Adipocyte (in vitro differentiated cells): ENCODE measurements at regions not wholly inside any gene's neighbourhood (a gene's known extent, or its start where the extent isn't known, plus 50 kb on each side); places are given as distances from the start of the nearest gene placed in this dataset.

Experiments used
- DNase-seq: peaks from one replicate; pipeline ENCODE4 v3.0.0-alpha.2; 2015; ENCODE audit warnings: low read depth
- H3K27me3 ChIP-seq: replicated peaks from 2 replicates; pipeline ENCODE4 v1.7.0; 2013; ENCODE audit warnings: mild to moderate bottlenecking, low read length, moderate library complexity; ENCODE audit not compliant: control insufficient read depth, insufficient read depth
- H3K36me3 ChIP-seq: 2 replicates; pipeline ENCODE4 v1.7.0; 2013; ENCODE audit warnings: low read length, mild to moderate bottlenecking, moderate library complexity; ENCODE audit not compliant: control insufficient read depth, insufficient read depth, severe bottlenecking
- H3K4me1 ChIP-seq: 2 replicates; pipeline ENCODE4 v1.7.0; 2013; ENCODE audit warnings: mild to moderate bottlenecking, low read length, moderate library complexity; ENCODE audit not compliant: control insufficient read depth, insufficient read depth
- H3K4me3 ChIP-seq: 2 replicates; pipeline ENCODE4 v1.7.0; 2013; ENCODE audit warnings: mild to moderate bottlenecking, low read length, moderate library complexity
- H3K9ac ChIP-seq: 2 replicates; pipeline ENCODE4 v1.7.0; 2013; ENCODE audit warnings: mild to moderate bottlenecking, low read length, moderate library complexity
- H3K9me3 ChIP-seq: 2 replicates; pipeline ENCODE4 v1.7.0; 2013; ENCODE audit warnings: mild to moderate bottlenecking, low read length, moderate library complexity; ENCODE audit not compliant: control insufficient read depth

DNA sequence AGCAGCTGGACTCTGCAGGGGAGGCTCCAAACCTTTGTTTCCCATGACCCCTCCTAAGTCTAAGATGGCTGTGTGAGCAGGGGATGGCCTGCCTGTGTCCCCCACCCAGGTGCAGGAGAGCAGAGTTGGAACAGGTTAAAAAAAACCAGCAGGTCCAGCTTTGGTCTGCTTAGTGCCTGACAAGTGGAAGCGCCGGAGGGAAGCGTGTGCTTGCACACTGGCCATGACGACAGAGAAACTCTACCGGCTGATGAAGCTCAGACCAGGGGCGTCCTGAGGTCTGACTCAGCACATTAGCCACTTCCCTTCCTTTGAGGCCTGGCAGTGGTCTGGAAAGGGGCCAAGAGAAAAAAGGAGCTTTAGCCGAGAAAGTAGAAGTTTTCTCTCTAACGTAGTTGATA lies 280.1 kb downstream of the VRK1 start:
- Histone ChIP-seq H3K9me3 (no peaks in the 10 kb centered on the region), H3K27me3 (no peaks in the 10 kb centered on the region), H3K4me1 (no peaks in the 10 kb centered on the region), H3K36me3 (no peaks in the 10 kb centered on the region), H3K9ac (no peak overlapping the region), H3K4me3 (no peak overlapping the region)
- DNase-seq, result peak; percentile 0

GRCh38 chr14:97077687-97078086 lies 280.5 kb downstream of the VRK1 start:
- Histone ChIP-seq H3K27me3 (no peaks in the 10 kb centered on the region), H3K4me3 (no peak overlapping the region), H3K9me3 (no peaks in the 10 kb centered on the region), H3K4me1 (no peaks in the 10 kb centered on the region), H3K36me3 (no peaks in the 10 kb centered on the region), H3K9ac (no peak overlapping the region)
- no peak for DNase-seq

- Histone ChIP-seq H3K4me3 (no peak overlapping the region), H3K36me3 (no peaks in the 10 kb centered on the region), H3K4me1 (no peaks in the 10 kb centered on the region), H3K9me3 (no peaks in the 10 kb centered on the region), H3K9ac (no peak overlapping the region), H3K27me3 (no peaks in the 10 kb centered on the region)
- no peak for DNase-seq
These were observed 283.8 kb downstream of the VRK1 start for GRCh38 chr14:97080991-97081390.

GRCh38 chr14:97095269-97095668 lies 298.1 kb downstream of the VRK1 start:
- DNase-seq, result no peak
- Histone ChIP-seq H3K9me3 (no peaks in the 10 kb centered on the region), H3K4me1 (no peaks in the 10 kb centered on the region), H3K36me3 (no peaks in the 10 kb centered on the region), H3K27me3 (no peaks in the 10 kb centered on the region), H3K9ac (no peak overlapping the region), H3K4me3 (no peak overlapping the region)

DNA sequence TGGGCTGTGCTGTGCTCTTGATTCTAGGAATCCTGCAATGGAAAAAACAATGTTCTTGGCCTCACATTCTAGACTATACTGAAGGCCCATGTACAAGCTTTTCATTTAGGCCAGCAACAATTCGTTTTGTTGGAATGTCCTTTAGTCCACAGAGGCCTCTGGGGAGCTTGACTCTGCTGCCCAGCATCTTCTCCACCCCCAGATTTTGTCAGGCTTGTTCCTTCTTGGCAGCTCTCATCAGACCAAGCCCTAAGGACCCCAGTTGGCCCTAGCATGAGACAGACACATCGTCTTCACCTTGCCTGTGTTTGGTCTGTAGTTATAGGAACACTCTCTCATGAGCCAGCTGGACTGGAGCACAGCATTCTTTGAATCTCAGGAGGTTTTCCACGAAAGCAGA lies 300.1 kb downstream of the VRK1 start:
- no peaks in the 10 kb centered on the region for H3K36me3 ChIP-seq
- H3K9me3 ChIP-seq, result no peaks in the 10 kb centered on the region
- H3K9ac ChIP-seq, result no peak overlapping the region
- no peaks in the 10 kb centered on the region for H3K27me3 ChIP-seq
- no peak for DNase-seq
- H3K4me3 ChIP-seq, result no peak overlapping the region
- no peaks in the 10 kb centered on the region for H3K4me1 ChIP-seq

DNA sequence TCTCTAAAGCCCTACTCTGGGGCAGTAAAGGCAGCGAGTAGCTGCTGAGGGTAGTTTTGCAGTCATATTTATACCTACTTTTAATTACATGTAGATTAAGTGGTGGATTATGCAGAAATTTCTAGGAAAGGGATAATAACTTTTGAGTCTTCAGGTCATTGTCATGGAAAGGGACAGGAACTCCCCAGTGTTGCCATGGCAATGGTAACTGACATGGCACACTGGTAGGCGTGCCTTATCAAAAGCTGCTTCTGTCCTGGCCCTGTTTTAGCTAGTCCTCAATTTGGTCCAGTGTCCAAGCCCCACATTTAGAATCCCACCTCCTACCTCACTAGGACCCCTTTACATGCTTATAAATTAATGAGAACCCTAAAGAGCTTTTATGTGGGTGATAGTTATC lies 303.1 kb downstream of the VRK1 start:
- Histone ChIP-seq H3K4me3 (no peak overlapping the region), H3K36me3 (no peaks in the 10 kb centered on the region), H3K9me3 (no peaks in the 10 kb centered on the region), H3K9ac (no peak overlapping the region), H3K4me1 (no peaks in the 10 kb centered on the region), H3K27me3 (no peaks in the 10 kb centered on the region)
- no peak for DNase-seq

DNA sequence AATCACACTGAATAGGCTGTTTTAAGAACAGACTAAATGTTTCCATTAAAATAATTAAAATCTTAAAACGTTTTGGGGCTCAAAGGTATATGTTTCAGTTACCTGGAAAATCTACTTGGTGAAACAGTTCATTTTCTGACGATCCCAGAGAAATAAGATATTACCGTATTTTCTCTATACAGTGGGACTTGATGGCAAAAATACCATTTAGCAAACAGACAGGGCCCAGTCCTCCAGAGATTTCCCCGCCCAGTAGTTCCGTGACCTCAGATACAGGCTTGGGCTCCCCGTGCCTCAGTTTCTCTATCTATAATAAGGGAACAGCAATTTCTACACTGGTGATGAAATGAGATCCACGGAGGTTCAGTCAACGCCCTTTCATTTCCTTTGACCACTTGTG lies 304.4 kb downstream of the VRK1 start:
- DNase-seq, result no peak
- Histone ChIP-seq H3K27me3 (no peaks in the 10 kb centered on the region), H3K4me1 (no peaks in the 10 kb centered on the region), H3K36me3 (no peaks in the 10 kb centered on the region), H3K9me3 (no peaks in the 10 kb centered on the region), H3K9ac (no peak overlapping the region), H3K4me3 (no peak overlapping the region)

- no peak overlapping the region for H3K9ac ChIP-seq
- H3K36me3 ChIP-seq, result no peaks in the 10 kb centered on the region
- peaks cover 4% of the 10 kb centered on the region for H3K9me3 ChIP-seq
- no peak overlapping the region for H3K4me3 ChIP-seq
- DNase-seq, result no peak
- no peaks in the 10 kb centered on the region for H3K27me3 ChIP-seq
- H3K4me1 ChIP-seq, result no peaks in the 10 kb centered on the region
These were observed 306.8 kb downstream of the VRK1 start for GRCh38 chr14:97104029-97104428.

GRCh38 chr14:97106166-97106565 lies 309.0 kb downstream of the VRK1 start:
- H3K4me1 ChIP-seq, result no peaks in the 10 kb centered on the region
- no peaks in the 10 kb centered on the region for H3K27me3 ChIP-seq
- no peak for DNase-seq
- H3K4me3 ChIP-seq, result no peak overlapping the region
- no peak overlapping the region for H3K9ac ChIP-seq
- no peaks in the 10 kb centered on the region for H3K36me3 ChIP-seq
- peaks cover 9% of the 10 kb centered on the region for H3K9me3 ChIP-seq

DNA sequence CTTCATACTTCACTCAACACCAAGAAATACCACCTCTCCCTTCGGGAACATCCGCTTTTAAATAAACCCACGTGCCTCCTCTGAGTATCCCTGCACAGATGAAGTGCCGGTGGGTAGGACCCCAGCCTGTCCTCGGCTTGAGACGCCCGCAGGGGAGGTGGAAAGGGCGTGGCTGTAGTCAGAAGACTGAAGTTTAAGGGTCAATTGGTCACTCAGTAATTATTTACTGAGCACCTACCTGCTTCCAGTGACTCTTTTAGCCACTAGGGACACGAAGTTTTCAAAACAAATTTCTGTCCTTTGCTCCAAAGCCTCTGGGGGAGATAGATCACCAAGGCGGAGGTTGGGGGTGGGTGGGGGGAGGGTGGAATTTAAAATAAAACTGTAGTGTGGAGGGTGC lies 309.4 kb downstream of the VRK1 start:
- Histone ChIP-seq H3K27me3 (no peaks in the 10 kb centered on the region), H3K9ac (no peak overlapping the region), H3K4me3 (no peak overlapping the region), H3K36me3 (no peaks in the 10 kb centered on the region), H3K9me3 (peaks cover 9% of the 10 kb centered on the region), H3K4me1 (no peaks in the 10 kb centered on the region)
- DNase-seq, result no peak

- Histone ChIP-seq H3K9me3 (peaks cover 9% of the 10 kb centered on the region), H3K4me3 (no peak overlapping the region)
These were observed 309.9 kb downstream of the VRK1 start for GRCh38 chr14:97107080-97107479.

GRCh38 chr14:97107760-97108159 lies 310.6 kb downstream of the VRK1 start:
- no peaks in the 10 kb centered on the region for H3K27me3 ChIP-seq
- H3K4me3 ChIP-seq, result no peak overlapping the region
- DNase-seq, result no peak
- no peak overlapping the region for H3K9ac ChIP-seq
- no peaks in the 10 kb centered on the region for H3K36me3 ChIP-seq
- H3K9me3 ChIP-seq, result peaks cover 9% of the 10 kb centered on the region
- no peaks in the 10 kb centered on the region for H3K4me1 ChIP-seq

More at GRCh38 chr14:97107080-97107479, 309.9 kb downstream of the VRK1 start:
- no peak for DNase-seq
- H3K9ac ChIP-seq, result no peak overlapping the region
- H3K27me3 ChIP-seq, result no peaks in the 10 kb centered on the region
- no peaks in the 10 kb centered on the region for H3K4me1 ChIP-seq
- H3K36me3 ChIP-seq, result no peaks in the 10 kb centered on the region
